ENCODE measurements at regions not wholly inside any gene's neighbourhood (a gene's known extent, or its start where the extent isn't known, plus 50 kb on each side); places are given as distances from the start of the nearest gene placed in this dataset.
"Not testable (repeated sequence)": the region's sequence is repeated elsewhere in the genome, so short reads cannot be mapped to it uniquely, and the experiment has no call there.

DNA sequence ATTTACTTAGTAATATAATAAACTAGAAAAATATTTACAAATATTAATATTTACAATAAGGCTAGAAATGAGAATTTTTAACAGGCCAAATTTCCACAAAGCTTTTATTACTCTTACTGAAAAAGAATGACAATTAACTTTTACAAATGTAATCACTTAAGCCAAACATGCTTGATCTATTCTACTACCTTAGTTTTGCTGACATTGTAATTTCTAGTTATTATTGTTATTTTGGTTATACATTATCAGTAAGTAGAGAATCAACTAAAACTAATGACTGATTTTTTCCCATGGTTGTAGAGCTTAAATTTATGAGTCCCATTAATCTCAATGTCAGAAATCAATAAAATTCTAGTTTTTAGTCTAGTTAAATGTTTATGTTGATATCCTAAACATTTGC, 107.8 kb upstream of the PARP8 start:
- TF ChIP-seq, protein P1, sequence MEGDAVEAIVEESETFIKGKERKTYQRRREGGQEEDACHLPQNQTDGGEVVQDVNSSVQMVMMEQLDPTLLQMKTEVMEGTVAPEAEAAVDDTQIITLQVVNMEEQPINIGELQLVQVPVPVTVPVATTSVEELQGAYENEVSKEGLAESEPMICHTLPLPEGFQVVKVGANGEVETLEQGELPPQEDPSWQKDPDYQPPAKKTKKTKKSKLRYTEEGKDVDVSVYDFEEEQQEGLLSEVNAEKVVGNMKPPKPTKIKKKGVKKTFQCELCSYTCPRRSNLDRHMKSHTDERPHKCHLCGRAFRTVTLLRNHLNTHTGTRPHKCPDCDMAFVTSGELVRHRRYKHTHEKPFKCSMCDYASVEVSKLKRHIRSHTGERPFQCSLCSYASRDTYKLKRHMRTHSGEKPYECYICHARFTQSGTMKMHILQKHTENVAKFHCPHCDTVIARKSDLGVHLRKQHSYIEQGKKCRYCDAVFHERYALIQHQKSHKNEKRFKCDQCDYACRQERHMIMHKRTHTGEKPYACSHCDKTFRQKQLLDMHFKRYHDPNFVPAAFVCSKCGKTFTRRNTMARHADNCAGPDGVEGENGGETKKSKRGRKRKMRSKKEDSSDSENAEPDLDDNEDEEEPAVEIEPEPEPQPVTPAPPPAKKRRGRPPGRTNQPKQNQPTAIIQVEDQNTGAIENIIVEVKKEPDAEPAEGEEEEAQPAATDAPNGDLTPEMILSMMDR (IDR thresholded peaks at IDR 0.05; ENCODE audit: insufficient read depth, low read length, poor library complexity, severe bottlenecking), result not testable (repeated sequence)
- TF ChIP-seq EZH2phosphoT487 (conservative IDR thresholded peaks at IDR 0.05; ENCODE audit: low read length), result not testable (repeated sequence)
